Motor neuron (in vitro differentiated cells): ENCODE measurements at regions not wholly inside any gene's neighbourhood (a gene's known extent, or its start where the extent isn't known, plus 50 kb on each side); places are given as distances from the start of the nearest gene placed in this dataset.

ENCODE experiments used
- ATAC-seq, 8 experiments: fragments of 200-7000 bp; cut with Tn5 transposase; replicated peaks in 6 of 8; 2 replicates each; pipeline ENCODE4 v1.8.0; 2021; ENCODE audit warnings: mild to moderate bottlenecking in 8 of 8, moderate library complexity in 8 of 8
- H3K27ac ChIP-seq, 2 donors: fragments of 250-450 bp; sonication (Bioruptor Pico); 2 replicates each; pipeline ENCODE4 v1.9.0; 2021; ENCODE audit warnings: antibody characterized with exemption in 2 of 2, mild to moderate bottlenecking in 2 of 2, moderate library complexity in 1 of 2
- H3K4me1 ChIP-seq, 2 donors: fragments of 250-450 bp; sonication (Bioruptor Pico); replicated peaks in 1 of 2; 2 replicates each; pipeline ENCODE4 v1.6.1; 2021; ENCODE audit warnings: antibody characterized with exemption in 2 of 2, mild to moderate bottlenecking in 2 of 2, moderate library complexity in 1 of 2
- H3K4me3 ChIP-seq, 5 donors: fragments of 250-450 bp; sonication (Bioruptor Pico); 2 replicates each; pipeline ENCODE4 v1.9.0; 2021; ENCODE audit warnings: antibody characterized with exemption in 5 of 5, mild to moderate bottlenecking in 5 of 5, moderate library complexity in 4 of 5
- WGBS, 10 experiments: fragments of 450-650 bp; shearing (Covaris generic); methylation state at CpG; one replicate each; pipeline ENCODE4 v1.0.0; 2022; 5-methylcytosine and 5-hydroxymethylcytosine counted together
- in situ Hi-C, 9 experiments: fragments of 400-800 bp; cut with MboI; loops; one replicate each; pipeline ENCODE4 v1.15.0; 2021; ENCODE audit warnings: low sequenced_read_pairs in 9 of 9, low pct_unique_long_range_greater_than_20kb in 2 of 9; ENCODE audit not compliant: unreplicated experiment in 9 of 9

DNA sequence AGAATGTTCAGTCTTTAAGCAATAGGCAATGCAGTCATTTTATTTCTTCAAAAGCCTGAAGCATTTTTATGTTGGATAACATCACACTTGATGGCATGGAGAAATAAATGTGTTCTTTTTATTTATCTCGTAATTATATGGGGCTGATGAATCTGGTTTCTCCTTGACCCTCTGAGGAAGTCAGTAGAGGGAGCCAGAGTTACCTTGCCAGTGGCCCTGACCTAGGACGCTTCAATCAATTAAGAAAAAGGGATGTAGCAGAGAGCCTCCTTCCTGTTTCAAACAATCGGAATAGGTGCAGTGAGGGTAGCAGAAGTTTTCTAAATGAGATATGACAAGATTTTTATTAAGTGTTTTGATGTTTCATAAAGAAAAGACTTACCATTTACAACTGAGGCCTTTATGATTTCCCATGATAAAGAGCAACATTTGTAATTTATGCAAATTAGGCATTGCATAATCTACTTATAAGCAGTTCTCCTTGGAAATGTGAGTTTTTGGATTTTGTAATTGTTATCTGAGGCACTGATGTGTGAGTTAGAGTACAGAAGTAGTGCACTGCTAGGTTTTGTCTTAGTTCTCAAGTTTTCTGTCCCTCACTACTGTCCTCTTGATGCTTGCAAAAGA, 129.1 kb downstream of the RAP2B start:
- ATAC-seq, result peak in 4 of 8 experiments; percentile 48 to 73 (median 60)
- WGBS, 10 experiments, result 0 to 100% (median 57%) methylated on average over 1 to 3 of the region's 3 CpGs
- in situ Hi-C loops, result loop anchor here in 2 of 9 experiments (25.0 kb wide), 2 partner anchors 254 to 471 kb away; no protein-coding TSS in a partner anchor

GRCh38 chr3:153293265-153293664, 131.2 kb downstream of the RAP2B start:
- in situ Hi-C loops, result loop anchor here in 2 of 9 experiments (25.0 kb wide), 2 partner anchors 256 to 469 kb away; no protein-coding TSS in a partner anchor
- Histone ChIP-seq H3K27ac (no peak overlapping the region), H3K4me3 (no peak overlapping the region), H3K4me1 (no peaks in the 10 kb centered on the region)
- 4 to 100% (median 85%) methylated on average over 2 to 5 of the region's 5 CpGs for WGBS, 10 experiments
- no peak for ATAC-seq

More for the DNA sequence above, 129.1 kb downstream of the RAP2B start:
- Histone ChIP-seq H3K4me3 (no peak overlapping the region), H3K4me1 (no peaks in the 10 kb centered on the region), H3K27ac (no peak overlapping the region)

DNA sequence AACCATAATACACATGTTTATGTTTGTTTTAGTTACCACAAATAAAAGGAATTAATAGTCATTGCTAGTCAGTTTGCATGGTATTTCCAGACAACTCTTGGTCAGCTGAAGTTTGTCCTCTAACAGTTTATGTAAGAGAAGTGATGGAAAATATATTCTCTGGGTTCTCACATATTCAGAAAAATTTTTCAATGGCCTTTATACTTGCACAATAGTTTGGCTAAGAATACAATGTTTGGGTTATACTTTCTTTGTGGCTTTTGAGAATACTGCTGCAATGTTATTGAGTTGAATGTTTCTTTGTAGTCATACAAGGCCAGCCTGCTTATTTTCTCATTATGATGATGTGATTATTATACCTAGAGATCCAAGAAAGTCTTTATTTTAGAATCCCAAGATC, 133.9 kb downstream of the RAP2B start:
- Histone ChIP-seq H3K27ac (no peak overlapping the region), H3K4me3 (no peak overlapping the region), H3K4me1 (no peaks in the 10 kb centered on the region)
- ATAC-seq, result no peak
- in situ Hi-C loops, result loop anchor here in 2 of 9 experiments (25.0 kb wide), 2 partner anchors 259 to 466 kb away; no protein-coding TSS in a partner anchor

- Histone ChIP-seq H3K27ac (no peak overlapping the region), H3K4me1 (no peaks in the 10 kb centered on the region), H3K4me3 (no peak overlapping the region)
- WGBS, 10 experiments, result 90 to 100% (median 95%) methylated on average over 1 to 2 of the region's 2 CpGs; no CpG with 5 or more reads in 4 of the 10 experiments
- ATAC-seq, result no peak
- in situ Hi-C loops, result loop anchor here in 1 of 9 experiments (25.0 kb wide), 1 partner anchor 282 kb away; no protein-coding TSS in a partner anchor
Observed at GRCh38 chr3:153305189-153305588, 143.2 kb downstream of the RAP2B start.

DNA sequence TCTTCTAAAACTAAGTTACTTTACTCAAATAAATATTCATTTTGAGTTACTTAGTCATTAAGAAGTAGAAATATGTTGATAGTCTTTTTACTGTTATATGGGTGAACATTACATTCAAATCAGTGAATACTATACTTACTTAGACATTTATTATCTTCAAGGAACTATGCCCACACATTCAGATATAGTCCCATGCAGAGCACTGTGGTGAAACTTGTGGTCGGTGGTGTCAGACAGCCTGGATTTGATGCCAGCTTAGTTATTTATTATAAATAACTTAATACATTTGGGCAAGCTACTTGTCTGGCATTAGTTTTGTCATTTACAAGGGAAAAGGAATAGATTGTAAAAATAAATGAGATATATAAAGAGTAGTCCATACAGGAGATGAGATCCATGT, 149.5 kb downstream of the RAP2B start:
- Histone ChIP-seq H3K27ac (no peak overlapping the region), H3K4me3 (no peak overlapping the region), H3K4me1 (no peaks in the 10 kb centered on the region)
- no peak for ATAC-seq
- in situ Hi-C loops, result loop anchor here in 1 of 9 experiments (25.0 kb wide), 1 partner anchor 276 kb away; no protein-coding TSS in a partner anchor
- 75 to 100% (median 96%) methylated on average over 1 of the region's 1 CpG; no CpG with 5 or more reads in 2 of the 10 experiments for WGBS, 10 experiments

DNA sequence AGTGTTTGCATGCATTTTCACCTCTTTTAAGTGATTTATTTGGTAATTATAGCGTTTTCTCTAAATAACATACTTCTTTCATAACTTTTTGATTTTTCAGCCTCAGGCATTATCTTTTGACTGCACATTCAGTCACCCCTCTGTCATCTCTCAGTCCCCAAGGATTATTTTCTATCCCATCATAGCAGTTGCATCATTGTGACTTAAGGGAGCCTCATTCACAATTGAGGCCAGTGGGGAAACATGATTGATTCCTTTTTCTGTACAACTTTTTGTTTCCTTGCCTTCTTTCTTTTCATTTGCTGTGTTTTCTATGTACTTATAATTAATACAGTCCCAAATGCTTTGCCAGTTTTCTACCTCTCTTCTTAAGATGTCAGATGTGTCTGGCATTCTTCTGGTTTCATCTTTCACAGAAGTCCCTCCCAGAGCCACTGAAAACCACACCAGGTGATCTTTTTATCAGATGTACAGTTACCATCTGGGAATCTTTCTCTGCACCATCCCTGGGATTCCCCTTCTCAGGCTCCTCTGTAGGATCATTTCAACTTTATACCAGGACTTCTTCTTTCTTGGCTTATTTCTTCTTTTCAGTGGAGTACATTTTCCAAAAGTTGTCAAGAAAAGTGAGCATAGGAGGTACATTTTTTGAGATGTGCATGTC, 151.4 kb downstream of the RAP2B start:
- peak in 2 of 8 experiments; percentile 70 to 89 for ATAC-seq
- no peaks in the 10 kb centered on the region for H3K4me1 ChIP-seq
- H3K27ac ChIP-seq, result no peak overlapping the region
- 0 to 100% (median 66%) methylated on average over 1 of the region's 1 CpG for WGBS, 10 experiments
- no peak overlapping the region for H3K4me3 ChIP-seq
- in situ Hi-C loops, result loop anchor here in 1 of 9 experiments (25.0 kb wide), 1 partner anchor 274 kb away; no protein-coding TSS in a partner anchor

DNA sequence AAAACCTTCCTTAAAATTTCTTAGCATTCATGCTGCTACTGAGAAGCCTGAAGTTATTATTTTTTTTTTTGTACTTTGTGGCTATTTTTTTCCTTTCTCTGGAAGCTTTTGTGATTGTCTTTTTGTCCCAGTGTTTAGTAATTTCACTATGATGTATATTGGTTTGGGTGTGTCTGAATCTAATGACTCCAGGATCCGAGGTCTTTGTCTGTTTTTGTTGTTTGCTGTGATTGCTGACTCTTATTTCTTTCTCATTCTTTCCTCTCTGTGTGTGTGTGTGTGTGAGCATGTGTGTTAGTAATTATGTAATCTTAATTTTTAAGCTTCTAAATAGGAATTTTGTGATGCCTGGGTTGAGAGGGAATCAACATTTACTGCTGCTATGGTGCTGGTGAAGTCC, 152.0 kb downstream of the RAP2B start:
- peak in 2 of 8 experiments; percentile 62 to 86 for ATAC-seq
- in situ Hi-C loops, result loop anchor here in 1 of 9 experiments (25.0 kb wide), 1 partner anchor 273 kb away; no protein-coding TSS in a partner anchor
- Histone ChIP-seq H3K4me1 (no peaks in the 10 kb centered on the region), H3K4me3 (no peak overlapping the region), H3K27ac (no peak overlapping the region)
- 14 to 100% (median 50%) methylated on average over 1 of the region's 1 CpG; no CpG with 5 or more reads in 3 of the 10 experiments for WGBS, 10 experiments

DNA sequence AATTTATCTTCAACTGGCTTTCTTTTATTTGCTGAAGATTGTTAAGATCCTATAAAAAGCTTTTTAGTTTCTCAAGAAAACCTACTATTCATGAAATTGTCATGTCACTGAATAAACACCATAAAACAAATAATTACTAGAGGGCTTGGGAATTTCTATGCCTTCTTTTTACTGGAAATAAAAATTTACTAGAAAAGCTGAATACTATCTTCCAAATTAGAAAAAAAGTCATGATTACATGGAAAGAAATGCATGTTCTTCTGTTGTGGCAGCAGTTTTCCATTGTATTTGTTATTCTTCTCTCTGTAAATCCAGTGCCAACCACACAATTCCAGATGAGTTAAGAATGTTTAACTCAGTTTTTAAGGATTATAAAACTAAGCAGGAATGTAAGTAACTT, 153.8 kb downstream of the RAP2B start:
- ATAC-seq, result no peak
- in situ Hi-C loops, result loop anchor here in 1 of 9 experiments (25.0 kb wide), 1 partner anchor 272 kb away; no protein-coding TSS in a partner anchor
- Histone ChIP-seq H3K4me3 (no peak overlapping the region), H3K27ac (no peak overlapping the region), H3K4me1 (no peaks in the 10 kb centered on the region)

- in situ Hi-C loops, result loop anchor here in 1 of 9 experiments (25.0 kb wide), 1 partner anchor 267 kb away; no protein-coding TSS in a partner anchor
- WGBS, 10 experiments, result 0 to 71% (median 36%) methylated on average over 1 to 2 of the region's 2 CpGs; no CpG with 5 or more reads in 1 of the 10 experiments
- ATAC-seq, result no peak
- H3K4me3 ChIP-seq, result no peak overlapping the region
- no peaks in the 10 kb centered on the region for H3K4me1 ChIP-seq
- H3K27ac ChIP-seq, result no peak overlapping the region
Observed at GRCh38 chr3:153319705-153320554, 157.9 kb downstream of the RAP2B start.

DNA sequence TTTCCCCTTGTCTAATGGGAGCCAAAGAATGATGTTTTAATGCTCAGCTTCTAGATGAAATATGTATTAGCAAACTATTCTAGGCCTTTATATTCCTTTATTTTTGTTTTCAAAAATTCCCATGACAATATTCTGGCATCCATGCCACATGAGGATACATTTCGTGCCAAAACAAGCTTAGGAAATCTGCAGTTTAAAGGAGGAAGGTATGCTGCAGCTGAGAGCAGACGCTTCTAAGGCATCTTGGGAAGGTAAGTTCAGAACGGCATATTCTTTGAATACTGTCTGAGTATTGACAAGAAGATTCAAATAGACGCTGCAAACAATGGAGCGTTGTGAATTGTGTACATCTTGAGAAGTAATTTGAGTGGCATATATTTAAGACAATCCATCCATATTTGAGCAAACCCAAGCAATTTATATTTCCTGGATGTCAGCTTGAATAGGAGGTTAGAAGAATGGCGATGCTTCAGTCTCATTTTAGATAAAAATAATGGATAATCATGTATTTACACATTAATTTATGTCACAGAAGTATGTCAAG, 158.6 kb downstream of the RAP2B start:
- no peak overlapping the region for H3K4me3 ChIP-seq
- no peaks in the 10 kb centered on the region for H3K4me1 ChIP-seq
- H3K27ac ChIP-seq, result no peak overlapping the region
- no peak for ATAC-seq
- 61 to 100% (median 84%) methylated on average over 3 to 6 of the region's 6 CpGs; no CpG with 5 or more reads in 1 of the 10 experiments for WGBS, 10 experiments
- in situ Hi-C loops, result loop anchor here in 1 of 9 experiments (25.0 kb wide), 1 partner anchor 267 kb away; no protein-coding TSS in a partner anchor

- WGBS, 10 experiments, result 67 to 100% (median 88%) methylated on average over 1 to 2 of the region's 2 CpGs; no CpG with 5 or more reads in 2 of the 10 experiments
- ATAC-seq, result peak in 2 of 8 experiments; percentile 78 to 93
- in situ Hi-C loops, result no loop called here
Observed at GRCh38 chr3:153328690-153329089, 166.7 kb downstream of the RAP2B start.

DNA sequence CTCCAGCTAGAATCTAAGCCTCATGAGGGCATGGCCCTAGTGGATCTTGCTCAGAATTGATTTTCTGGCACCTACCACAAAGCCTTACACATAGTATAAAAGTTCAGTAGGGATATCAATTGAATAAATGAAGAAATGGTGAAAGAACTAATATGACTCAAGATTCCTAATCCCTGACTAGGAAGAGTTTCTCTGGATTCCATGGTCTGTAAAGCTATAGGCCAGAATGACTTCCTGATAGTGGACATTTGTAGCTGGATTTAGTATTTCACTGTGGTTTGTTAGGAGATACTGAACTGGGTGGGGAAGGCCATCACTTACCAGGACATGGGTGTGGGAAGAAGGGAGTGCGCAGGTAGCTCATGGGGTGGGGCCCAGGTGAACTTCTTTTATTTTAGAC, 168.9 kb downstream of the RAP2B start:
- H3K27ac ChIP-seq, result no peak overlapping the region
- no peak for ATAC-seq
- in situ Hi-C loops, result no loop called here
- WGBS, 10 experiments, result 80 to 100% (median 93%) methylated on average over 1 of the region's 1 CpG; no CpG with 5 or more reads in 4 of the 10 experiments
- no peaks in the 10 kb centered on the region for H3K4me1 ChIP-seq
- H3K4me3 ChIP-seq, result no peak overlapping the region

More at GRCh38 chr3:153328690-153329089, 166.7 kb downstream of the RAP2B start:
- no peak overlapping the region for H3K27ac ChIP-seq
- H3K4me1 ChIP-seq, result no peaks in the 10 kb centered on the region
- no peak overlapping the region for H3K4me3 ChIP-seq
